ENCODE measurements at regions not wholly inside any gene's neighbourhood (a gene's known extent, or its start where the extent isn't known, plus 50 kb on each side); places are given as distances from the start of the nearest gene placed in this dataset.
"Not testable (repeated sequence)": the region's sequence is repeated elsewhere in the genome, so short reads cannot be mapped to it uniquely, and the experiment has no call there.

DNA sequence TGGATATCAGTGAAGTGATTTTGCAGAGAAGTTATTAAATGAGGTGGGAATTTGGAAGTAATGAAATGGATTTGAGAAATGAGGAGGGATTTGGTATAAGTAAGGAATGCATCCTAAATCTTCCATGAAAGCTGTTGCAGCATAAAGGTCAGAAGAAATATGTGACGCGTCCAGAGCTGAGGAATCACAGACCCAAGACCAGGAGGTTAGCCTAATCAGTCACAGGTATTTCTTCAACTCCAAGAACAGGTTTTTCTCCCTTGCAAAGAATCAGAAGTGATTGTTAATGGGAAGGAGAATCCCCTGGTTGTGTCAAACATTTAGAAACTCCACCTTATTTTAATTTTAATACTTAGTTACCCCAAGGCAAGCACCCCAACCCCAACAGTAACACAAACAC is 253.2 kb downstream of the MEX3B start:
- TF ChIP-seq, protein P1, sequence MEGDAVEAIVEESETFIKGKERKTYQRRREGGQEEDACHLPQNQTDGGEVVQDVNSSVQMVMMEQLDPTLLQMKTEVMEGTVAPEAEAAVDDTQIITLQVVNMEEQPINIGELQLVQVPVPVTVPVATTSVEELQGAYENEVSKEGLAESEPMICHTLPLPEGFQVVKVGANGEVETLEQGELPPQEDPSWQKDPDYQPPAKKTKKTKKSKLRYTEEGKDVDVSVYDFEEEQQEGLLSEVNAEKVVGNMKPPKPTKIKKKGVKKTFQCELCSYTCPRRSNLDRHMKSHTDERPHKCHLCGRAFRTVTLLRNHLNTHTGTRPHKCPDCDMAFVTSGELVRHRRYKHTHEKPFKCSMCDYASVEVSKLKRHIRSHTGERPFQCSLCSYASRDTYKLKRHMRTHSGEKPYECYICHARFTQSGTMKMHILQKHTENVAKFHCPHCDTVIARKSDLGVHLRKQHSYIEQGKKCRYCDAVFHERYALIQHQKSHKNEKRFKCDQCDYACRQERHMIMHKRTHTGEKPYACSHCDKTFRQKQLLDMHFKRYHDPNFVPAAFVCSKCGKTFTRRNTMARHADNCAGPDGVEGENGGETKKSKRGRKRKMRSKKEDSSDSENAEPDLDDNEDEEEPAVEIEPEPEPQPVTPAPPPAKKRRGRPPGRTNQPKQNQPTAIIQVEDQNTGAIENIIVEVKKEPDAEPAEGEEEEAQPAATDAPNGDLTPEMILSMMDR (IDR thresholded peaks at IDR 0.05; ENCODE audit: insufficient read depth, low read length, poor library complexity, severe bottlenecking), result no peak
- no peak overlapping the region for H3K4me3 ChIP-seq (replicated peaks; ENCODE audit: low read depth, low read length)
- DNase-seq (ENCODE audit: extremely low read depth, insufficient read length), result no peak
- H3K36me3 ChIP-seq (ENCODE audit: control insufficient read depth, insufficient read depth, low read length), result no peaks in the 10 kb centered on the region
- no peaks in the 10 kb centered on the region; the same call in 1 of the 2 replicates for H3K27me3 ChIP-seq (replicated peaks; ENCODE audit: control insufficient read depth, insufficient read depth, low read length)

DNA sequence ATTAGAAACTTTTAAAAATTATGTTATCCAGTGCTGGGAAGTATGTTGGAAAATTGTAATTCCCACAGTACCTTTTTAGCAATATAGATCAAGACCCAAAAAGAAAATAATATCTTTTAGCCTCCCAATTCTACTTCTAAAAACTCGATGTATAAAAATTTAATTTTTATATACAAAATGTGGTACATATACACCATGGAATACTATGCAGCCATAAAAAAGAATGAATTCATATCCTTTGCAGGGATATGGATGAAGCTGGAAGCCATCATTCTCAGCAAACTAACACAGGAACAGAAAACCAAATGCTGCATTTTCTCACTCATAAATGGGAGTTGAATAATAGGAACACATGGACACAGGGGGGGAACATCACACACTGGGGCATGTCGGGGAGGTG is 254.5 kb downstream of the MEX3B start:
- H3K4me3 ChIP-seq (replicated peaks; ENCODE audit: low read depth, low read length); H3K27me3 ChIP-seq (replicated peaks; ENCODE audit: control insufficient read depth, insufficient read depth, low read length); DNase-seq (ENCODE audit: extremely low read depth, insufficient read length); H3K36me3 ChIP-seq (ENCODE audit: control insufficient read depth, insufficient read depth, low read length): not testable (repeated sequence)

DNA sequence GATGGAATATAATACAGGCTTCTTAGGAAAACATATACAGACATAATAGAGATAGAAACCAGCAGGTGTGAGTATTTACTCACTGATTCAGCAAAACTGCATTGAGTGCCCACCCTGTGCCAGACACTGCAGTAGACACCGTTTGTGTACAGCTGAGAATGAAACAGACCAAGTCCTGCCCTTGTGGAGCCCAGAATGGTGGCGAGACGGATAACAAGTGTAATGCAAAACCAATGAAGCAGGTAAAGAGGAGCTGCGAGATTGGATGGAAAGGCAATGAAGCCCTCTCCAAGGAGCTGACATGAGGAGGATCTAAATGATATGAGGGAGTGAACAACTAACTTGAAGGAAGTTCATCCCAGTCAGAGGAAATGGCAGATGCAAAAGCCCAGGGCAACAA is 256.4 kb downstream of the MEX3B start:
- no peak overlapping the region for H3K4me3 ChIP-seq (replicated peaks; ENCODE audit: low read depth, low read length)
- H3K36me3 ChIP-seq (ENCODE audit: control insufficient read depth, insufficient read depth, low read length), result no peaks in the 10 kb centered on the region
- TF ChIP-seq, protein P1 (IDR thresholded peaks at IDR 0.05; ENCODE audit: insufficient read depth, low read length, poor library complexity, severe bottlenecking), result no peak
- no peak for DNase-seq (ENCODE audit: extremely low read depth, insufficient read length)
- no peaks in the 10 kb centered on the region; the same call in 1 of the 2 replicates for H3K27me3 ChIP-seq (replicated peaks; ENCODE audit: control insufficient read depth, insufficient read depth, low read length)

DNA sequence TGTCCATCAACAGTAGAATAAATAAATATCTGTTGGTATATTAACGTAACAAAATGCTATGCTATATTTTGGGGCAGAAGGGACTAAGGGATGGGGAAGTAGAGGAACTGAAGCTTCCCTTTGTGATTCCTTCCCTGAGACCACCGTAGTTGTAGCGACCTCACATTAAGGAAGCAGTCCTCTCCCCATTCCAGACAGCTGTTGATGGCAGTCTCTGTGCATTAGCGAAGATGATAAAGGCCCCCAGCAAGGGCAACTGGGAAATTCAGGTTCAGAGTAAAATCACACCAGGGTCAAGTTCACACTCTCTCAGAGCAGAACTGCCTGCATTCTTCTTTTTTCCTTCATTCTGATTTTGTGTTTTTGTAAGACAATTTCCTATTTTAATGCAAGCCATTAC is 259.0 kb downstream of the MEX3B start:
- no peak for DNase-seq (ENCODE audit: extremely low read depth, insufficient read length)
- Histone ChIP-seq H3K36me3 (ENCODE audit: control insufficient read depth, insufficient read depth, low read length) (no peaks in the 10 kb centered on the region), H3K27me3 (replicated peaks; ENCODE audit: control insufficient read depth, insufficient read depth, low read length) (no peaks in the 10 kb centered on the region; the same call in none of the 2 replicates), H3K4me3 (replicated peaks; ENCODE audit: low read depth, low read length) (no peak overlapping the region)
- TF ChIP-seq, protein P1 (IDR thresholded peaks at IDR 0.05; ENCODE audit: insufficient read depth, low read length, poor library complexity, severe bottlenecking), result no peak

DNA sequence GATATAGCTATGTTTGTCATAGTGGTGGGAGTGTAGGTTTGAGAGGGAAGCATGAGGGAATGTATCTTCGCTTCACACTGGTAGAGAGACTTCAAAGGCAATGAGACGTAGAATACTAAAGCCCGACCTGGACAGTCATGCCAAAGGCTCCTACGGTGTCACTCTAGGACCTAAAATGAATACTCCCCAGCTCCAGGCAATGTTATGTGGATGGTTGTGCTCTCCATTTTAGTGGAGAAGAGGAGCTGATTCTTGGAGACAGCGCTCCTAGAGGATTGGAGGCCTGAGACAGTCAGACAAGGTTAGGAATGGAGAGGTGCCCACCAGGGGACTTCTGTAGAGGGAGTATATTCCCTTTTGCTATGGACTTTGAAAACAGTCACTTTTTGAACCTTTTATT is 260.1 kb downstream of the MEX3B start:
- no peak for DNase-seq (ENCODE audit: extremely low read depth, insufficient read length)
- H3K4me3 ChIP-seq (replicated peaks; ENCODE audit: low read depth, low read length), result no peak overlapping the region
- no peaks in the 10 kb centered on the region for H3K36me3 ChIP-seq (ENCODE audit: control insufficient read depth, insufficient read depth, low read length)
- H3K27me3 ChIP-seq (replicated peaks; ENCODE audit: control insufficient read depth, insufficient read depth, low read length), result no peaks in the 10 kb centered on the region; the same call in none of the 2 replicates
- TF ChIP-seq, protein P1 (IDR thresholded peaks at IDR 0.05; ENCODE audit: insufficient read depth, low read length, poor library complexity, severe bottlenecking), result no peak

DNA sequence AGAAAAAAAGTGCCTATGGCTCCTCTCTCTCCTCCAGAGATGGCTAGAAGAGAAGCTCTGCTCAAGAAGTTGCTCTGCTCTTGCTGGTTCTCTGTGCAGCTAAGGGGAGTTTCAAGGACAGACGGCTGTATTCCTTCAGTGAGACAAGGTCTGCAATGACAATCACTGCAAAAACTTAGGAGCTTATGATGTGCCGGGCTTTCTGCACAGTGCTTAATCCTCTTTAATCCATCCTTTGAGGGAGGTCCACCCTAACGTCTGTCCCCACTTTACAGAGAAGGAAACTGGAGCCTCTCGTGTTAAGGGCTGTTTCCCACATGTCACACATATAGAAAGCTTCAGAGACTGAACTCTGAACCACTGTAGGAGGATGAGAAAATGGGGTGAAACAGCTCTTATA is 260.6 kb downstream of the MEX3B start:
- H3K36me3 ChIP-seq (ENCODE audit: control insufficient read depth, insufficient read depth, low read length), result no peaks in the 10 kb centered on the region
- no peak overlapping the region for H3K4me3 ChIP-seq (replicated peaks; ENCODE audit: low read depth, low read length)
- TF ChIP-seq, protein P1 (IDR thresholded peaks at IDR 0.05; ENCODE audit: insufficient read depth, low read length, poor library complexity, severe bottlenecking), result no peak
- no peak for DNase-seq (ENCODE audit: extremely low read depth, insufficient read length)
- no peaks in the 10 kb centered on the region; the same call in none of the 2 replicates for H3K27me3 ChIP-seq (replicated peaks; ENCODE audit: control insufficient read depth, insufficient read depth, low read length)

All from GM06990 (cell line).